WTC11 (cell line): ENCODE measurements at regions not wholly inside any gene's neighbourhood (a gene's known extent, or its start where the extent isn't known, plus 50 kb on each side); places are given as distances from the start of the nearest gene placed in this dataset.

Experiments
- ATAC-seq: fragments of 200-7000 bp; cut with Tn5 transposase; 2 replicates; pipeline ENCODE4 v1.10.0; 2021; ENCODE audit warnings: mild to moderate bottlenecking, moderate library complexity
- CTCF ChIA-PET: fragments of 300-600 bp; sonication (Branson Sonifier 250); formaldehyde crosslinking; loops from one replicate; lab custom pipeline; 2021; ENCODE audit warnings: antibody characterized with exemption; lab: Charles Lee
- POLR2A ChIA-PET: fragments of 350-600 bp; sonication (Branson Sonifier 250); formaldehyde crosslinking; loops from one replicate; lab custom pipeline; 2021; ENCODE audit warnings: antibody characterized with exemption; lab: Charles Lee
- DNase-seq: peaks from one replicate; pipeline ENCODE4 v3.0.0; 2021; ENCODE audit warnings: low spot score
- H3K27ac Mint-ChIP-seq: 2 replicates; pipeline ENCODE4 v1.8.0; 2021; ENCODE audit warnings: mixed read lengths
- H3K27me3 Mint-ChIP-seq: 2 replicates; pipeline ENCODE4 v1.8.0; 2021; ENCODE audit warnings: low read depth, mild to moderate bottlenecking, moderate library complexity, mixed read lengths
- H3K36me3 Mint-ChIP-seq: 2 replicates; pipeline ENCODE4 v1.8.0; 2021; ENCODE audit warnings: mixed read lengths
- H3K4me1 Mint-ChIP-seq: 2 replicates; pipeline ENCODE4 v1.8.0; 2022; ENCODE audit warnings: mixed read lengths
- H3K4me3 Mint-ChIP-seq: 2 replicates; pipeline ENCODE4 v1.8.0; 2021; ENCODE audit warnings: mild to moderate bottlenecking, moderate library complexity, mixed read lengths
- H3K9me3 Mint-ChIP-seq: 2 replicates; pipeline ENCODE4 v1.8.0; 2021; ENCODE audit warnings: mixed read lengths
- ATF1 ChIP-seq: sonication (generic); formaldehyde crosslinking; IDR thresholded peaks from 2 replicates; pipeline ENCODE4 v1.8.1; 2023; ENCODE audit warnings: mild to moderate bottlenecking, moderate library complexity, missing genetic modification reagents
- CBFB ChIP-seq: sonication (generic); formaldehyde crosslinking; IDR thresholded peaks from 2 replicates; pipeline ENCODE4 v1.8.1; 2022; ENCODE audit warnings: mild to moderate bottlenecking, low read depth, missing genetic modification reagents
- ESRRA ChIP-seq: sonication (generic); formaldehyde crosslinking; IDR thresholded peaks from 2 replicates; pipeline ENCODE4 v1.8.1; 2022; ENCODE audit warnings: mild to moderate bottlenecking, missing genetic modification reagents, borderline replicate concordance
- NFATC4 ChIP-seq: fragments of 250-450 bp; sonication (Bioruptor Pico); IDR thresholded peaks from 2 replicates; pipeline ENCODE4 v1.9.0; 2021; ENCODE audit warnings: mild to moderate bottlenecking
- NFE2L1 ChIP-seq: sonication (generic); formaldehyde crosslinking; IDR thresholded peaks from 2 replicates; pipeline ENCODE4 v1.8.1; 2023; ENCODE audit warnings: missing genetic modification reagents
- RORB ChIP-seq: fragments of 250-450 bp; sonication (Bioruptor Pico); IDR thresholded peaks from 2 replicates; pipeline ENCODE4 v1.9.0; 2021; ENCODE audit warnings: mild to moderate bottlenecking
- SMAD3 ChIP-seq: sonication (generic); formaldehyde crosslinking; IDR thresholded peaks from 2 replicates; pipeline ENCODE4 v1.8.0; 2022; ENCODE audit warnings: missing genetic modification reagents, mild to moderate bottlenecking, borderline replicate concordance
- SP1 ChIP-seq: sonication (generic); formaldehyde crosslinking; conservative IDR thresholded peaks from 2 replicates; pipeline ENCODE4 v1.8.1; 2022; ENCODE audit warnings: missing genetic modification reagents
- TCF7 ChIP-seq: sonication (generic); formaldehyde crosslinking; IDR thresholded peaks from 2 replicates; pipeline ENCODE4 v1.8.0; 2022; ENCODE audit warnings: mild to moderate bottlenecking, low read depth, missing genetic modification reagents, moderate library complexity
- TP53 ChIP-seq: sonication (generic); formaldehyde crosslinking; IDR thresholded peaks from 2 replicates; pipeline ENCODE4 v1.8.1; 2023; ENCODE audit warnings: mild to moderate bottlenecking, missing genetic modification reagents
- TF ChIP-seq, protein P1 (sequence below): sonication (generic); formaldehyde crosslinking; IDR thresholded peaks from 2 replicates; pipeline ENCODE4 v1.8.1; 2022; ENCODE audit warnings: low read depth, mild to moderate bottlenecking, moderate library complexity, missing genetic modification reagents, borderline replicate concordance
- TF ChIP-seq, protein P2 (sequence below): sonication (generic); formaldehyde crosslinking; IDR thresholded peaks from 2 replicates; pipeline ENCODE4 v1.8.0; 2022; ENCODE audit warnings: mild to moderate bottlenecking, missing genetic modification reagents
- TF ChIP-seq, protein P3 (sequence below): fragments of 250-450 bp; sonication (Bioruptor Pico); IDR thresholded peaks from 2 replicates; pipeline ENCODE4 v1.8.0; 2021; ENCODE audit warnings: mild to moderate bottlenecking
- TF ChIP-seq, protein P4 (sequence below): sonication (generic); formaldehyde crosslinking; IDR thresholded peaks from 2 replicates; pipeline ENCODE4 v1.8.1; 2023; ENCODE audit warnings: mild to moderate bottlenecking, missing genetic modification reagents, moderate library complexity
- TF ChIP-seq, protein P5 (sequence below): sonication (generic); formaldehyde crosslinking; IDR thresholded peaks from 2 replicates; pipeline ENCODE4 v1.8.1; 2023; ENCODE audit warnings: mild to moderate bottlenecking, moderate library complexity, missing genetic modification reagents

- no peak for TF ChIP-seq SP1 (CRISPR knock-in tag)
These were observed 60.4 kb upstream of the HAAO start (continued) for GRCh38 chr2:42852798-42853197.

DNA sequence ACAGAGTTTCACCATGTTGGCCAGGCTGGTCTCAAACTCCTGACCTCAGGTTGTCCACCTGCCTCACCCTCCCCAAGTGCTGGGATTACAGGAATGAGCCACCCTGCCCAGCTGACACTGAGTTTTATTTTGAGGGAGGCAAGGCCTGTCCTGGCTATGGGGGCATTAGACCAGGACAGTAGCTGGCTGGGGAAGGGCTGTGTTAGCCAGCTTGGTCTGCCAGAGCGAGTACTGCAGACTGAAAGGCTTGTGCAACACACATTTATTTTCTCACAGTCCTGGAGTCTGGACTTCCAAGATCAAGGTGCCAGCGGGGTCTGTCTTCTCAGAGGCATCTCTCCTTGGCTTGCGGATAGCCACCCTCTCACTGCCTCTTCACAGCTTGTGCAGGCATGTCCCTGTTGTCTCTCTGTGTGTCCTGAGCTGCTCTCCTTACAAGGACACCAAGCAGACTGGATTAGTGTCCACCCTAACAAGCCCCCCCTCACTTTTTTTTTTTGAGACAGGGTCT is 59.4 kb upstream of the HAAO start:
- H3K9me3 Mint-ChIP-seq = no peaks in the 10 kb centered on the region
- no peak overlapping the region for H3K4me3 Mint-ChIP-seq
- no peaks in the 10 kb centered on the region for H3K4me1 Mint-ChIP-seq
- CTCF ChIA-PET = interaction anchor here (0.6 to 1.2 kb wide), 4 partner anchors 10 to 173 kb away, joined by 3 to 4 read pairs (median 3); no protein-coding TSS in a partner anchor
- TF ChIP-seq, protein P1, sequence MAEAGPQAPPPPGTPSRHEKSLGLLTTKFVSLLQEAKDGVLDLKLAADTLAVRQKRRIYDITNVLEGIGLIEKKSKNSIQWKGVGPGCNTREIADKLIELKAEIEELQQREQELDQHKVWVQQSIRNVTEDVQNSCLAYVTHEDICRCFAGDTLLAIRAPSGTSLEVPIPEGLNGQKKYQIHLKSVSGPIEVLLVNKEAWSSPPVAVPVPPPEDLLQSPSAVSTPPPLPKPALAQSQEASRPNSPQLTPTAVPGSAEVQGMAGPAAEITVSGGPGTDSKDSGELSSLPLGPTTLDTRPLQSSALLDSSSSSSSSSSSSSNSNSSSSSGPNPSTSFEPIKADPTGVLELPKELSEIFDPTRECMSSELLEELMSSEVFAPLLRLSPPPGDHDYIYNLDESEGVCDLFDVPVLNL (CRISPR knock-in tag) = no peak
- TF ChIP-seq, protein P2, sequence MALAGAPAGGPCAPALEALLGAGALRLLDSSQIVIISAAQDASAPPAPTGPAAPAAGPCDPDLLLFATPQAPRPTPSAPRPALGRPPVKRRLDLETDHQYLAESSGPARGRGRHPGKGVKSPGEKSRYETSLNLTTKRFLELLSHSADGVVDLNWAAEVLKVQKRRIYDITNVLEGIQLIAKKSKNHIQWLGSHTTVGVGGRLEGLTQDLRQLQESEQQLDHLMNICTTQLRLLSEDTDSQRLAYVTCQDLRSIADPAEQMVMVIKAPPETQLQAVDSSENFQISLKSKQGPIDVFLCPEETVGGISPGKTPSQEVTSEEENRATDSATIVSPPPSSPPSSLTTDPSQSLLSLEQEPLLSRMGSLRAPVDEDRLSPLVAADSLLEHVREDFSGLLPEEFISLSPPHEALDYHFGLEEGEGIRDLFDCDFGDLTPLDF (CRISPR knock-in tag) = no peak
- no peak for TF ChIP-seq TCF7 (CRISPR knock-in tag)
- ATAC-seq = no peak
- POLR2A ChIA-PET = no interaction called here
- no peaks in the 10 kb centered on the region; the same call in 1 of the 2 replicates for H3K27me3 Mint-ChIP-seq
- no peak for DNase-seq
- H3K36me3 Mint-ChIP-seq = no peaks in the 10 kb centered on the region
- H3K27ac Mint-ChIP-seq = no peak overlapping the region

DNA sequence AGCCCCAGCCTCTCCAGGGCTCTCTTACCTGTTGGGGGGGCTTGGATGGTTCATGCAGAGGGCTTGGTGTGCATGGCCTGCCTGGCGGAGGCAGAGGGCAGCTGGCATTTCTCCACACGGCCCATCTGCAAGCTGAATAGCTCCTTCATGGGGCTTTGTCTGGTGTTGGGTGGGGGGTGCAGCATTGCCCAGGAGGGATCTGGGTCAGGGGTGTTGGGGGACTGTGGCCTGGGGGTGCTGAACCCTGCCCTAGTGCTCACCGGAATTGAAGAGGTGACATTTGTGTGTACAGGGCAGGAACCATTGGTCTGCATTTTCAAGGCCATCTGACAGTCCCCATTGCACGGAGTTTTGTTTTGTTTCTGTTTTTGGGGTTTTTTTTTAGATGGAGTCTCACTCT is 58.8 kb upstream of the HAAO start:
- no peak for TF ChIP-seq NFATC4 (CRISPR knock-in tag)
- TF ChIP-seq NFE2L1 = no peak
- TF ChIP-seq, protein P3, sequence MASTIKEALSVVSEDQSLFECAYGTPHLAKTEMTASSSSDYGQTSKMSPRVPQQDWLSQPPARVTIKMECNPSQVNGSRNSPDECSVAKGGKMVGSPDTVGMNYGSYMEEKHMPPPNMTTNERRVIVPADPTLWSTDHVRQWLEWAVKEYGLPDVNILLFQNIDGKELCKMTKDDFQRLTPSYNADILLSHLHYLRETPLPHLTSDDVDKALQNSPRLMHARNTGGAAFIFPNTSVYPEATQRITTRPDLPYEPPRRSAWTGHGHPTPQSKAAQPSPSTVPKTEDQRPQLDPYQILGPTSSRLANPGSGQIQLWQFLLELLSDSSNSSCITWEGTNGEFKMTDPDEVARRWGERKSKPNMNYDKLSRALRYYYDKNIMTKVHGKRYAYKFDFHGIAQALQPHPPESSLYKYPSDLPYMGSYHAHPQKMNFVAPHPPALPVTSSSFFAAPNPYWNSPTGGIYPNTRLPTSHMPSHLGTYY = no peak
- no peak for TF ChIP-seq RORB
- TF ChIP-seq, protein P4, sequence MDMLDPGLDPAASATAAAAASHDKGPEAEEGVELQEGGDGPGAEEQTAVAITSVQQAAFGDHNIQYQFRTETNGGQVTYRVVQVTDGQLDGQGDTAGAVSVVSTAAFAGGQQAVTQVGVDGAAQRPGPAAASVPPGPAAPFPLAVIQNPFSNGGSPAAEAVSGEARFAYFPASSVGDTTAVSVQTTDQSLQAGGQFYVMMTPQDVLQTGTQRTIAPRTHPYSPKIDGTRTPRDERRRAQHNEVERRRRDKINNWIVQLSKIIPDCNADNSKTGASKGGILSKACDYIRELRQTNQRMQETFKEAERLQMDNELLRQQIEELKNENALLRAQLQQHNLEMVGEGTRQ (CRISPR knock-in tag) = no peak
- H3K4me3 Mint-ChIP-seq = no peak overlapping the region
- H3K9me3 Mint-ChIP-seq = no peaks in the 10 kb centered on the region
- ATAC-seq = no peak
- CTCF ChIA-PET = interaction anchor here (1.2 to 2.0 kb wide), 2 partner anchors 23 to 173 kb away, joined by 3 to 6 read pairs; no protein-coding TSS in a partner anchor
- H3K36me3 Mint-ChIP-seq = no peaks in the 10 kb centered on the region
- no peaks in the 10 kb centered on the region; the same call in 1 of the 2 replicates for H3K27me3 Mint-ChIP-seq
- POLR2A ChIA-PET = no interaction called here
- H3K4me1 Mint-ChIP-seq = no peaks in the 10 kb centered on the region
- H3K27ac Mint-ChIP-seq = no peak overlapping the region
- DNase-seq = no peak

DNA sequence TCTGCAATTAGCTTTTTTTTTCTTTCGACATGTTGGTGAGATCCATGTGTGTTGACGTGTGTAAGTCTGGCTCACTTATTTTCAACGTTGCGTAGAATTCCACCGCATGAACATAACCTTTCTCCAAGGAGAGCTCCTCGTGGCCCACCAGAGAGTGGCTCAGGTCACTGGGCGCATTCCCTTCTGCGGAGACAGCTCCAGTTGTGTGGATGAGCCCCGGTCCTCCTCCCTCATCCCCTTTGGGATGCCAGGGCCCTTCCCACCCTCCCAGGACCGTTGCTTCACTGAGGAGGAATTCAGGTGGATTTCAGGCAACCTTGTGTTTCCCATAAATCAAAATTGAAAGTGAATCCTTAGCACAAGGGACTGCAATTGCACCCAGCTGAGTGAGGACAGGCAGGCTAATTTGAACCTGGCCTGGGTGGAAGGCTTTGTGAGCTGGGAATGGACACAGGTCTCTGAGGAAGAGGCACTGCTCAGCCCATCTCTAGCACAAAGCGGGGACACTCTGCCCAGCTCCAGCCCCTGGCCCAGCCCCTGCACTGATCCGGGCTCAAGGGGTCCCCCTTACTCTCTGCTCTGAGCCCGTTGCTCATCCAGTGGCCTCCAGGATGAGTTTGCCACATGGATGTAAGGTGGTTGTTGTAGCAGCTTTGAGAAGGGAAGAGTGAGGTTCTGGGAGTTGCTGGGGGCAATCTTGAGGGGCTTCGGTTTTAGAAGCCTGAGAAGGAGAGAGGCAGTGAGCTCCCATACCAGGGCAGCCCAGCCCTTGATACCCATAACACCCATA is 57.8 kb upstream of the HAAO start:
- H3K9me3 Mint-ChIP-seq = no peaks in the 10 kb centered on the region
- no peaks in the 10 kb centered on the region for H3K4me1 Mint-ChIP-seq
- ChIA-PET POLR2A (no interaction called here), CTCF (interaction anchor here (0.8 to 2.0 kb wide), 6 partner anchors 8 to 320 kb away, joined by 3 to 7 read pairs (median 4); no protein-coding TSS in a partner anchor)
- TF ChIP-seq CBFB (CRISPR knock-in tag) (no peak), ESRRA (CRISPR knock-in tag) (no peak), TP53 (CRISPR knock-in tag) (no peak), ATF1 (CRISPR knock-in tag) (no peak), SMAD3 (CRISPR knock-in tag) (no peak)
- TF ChIP-seq, protein P5, sequence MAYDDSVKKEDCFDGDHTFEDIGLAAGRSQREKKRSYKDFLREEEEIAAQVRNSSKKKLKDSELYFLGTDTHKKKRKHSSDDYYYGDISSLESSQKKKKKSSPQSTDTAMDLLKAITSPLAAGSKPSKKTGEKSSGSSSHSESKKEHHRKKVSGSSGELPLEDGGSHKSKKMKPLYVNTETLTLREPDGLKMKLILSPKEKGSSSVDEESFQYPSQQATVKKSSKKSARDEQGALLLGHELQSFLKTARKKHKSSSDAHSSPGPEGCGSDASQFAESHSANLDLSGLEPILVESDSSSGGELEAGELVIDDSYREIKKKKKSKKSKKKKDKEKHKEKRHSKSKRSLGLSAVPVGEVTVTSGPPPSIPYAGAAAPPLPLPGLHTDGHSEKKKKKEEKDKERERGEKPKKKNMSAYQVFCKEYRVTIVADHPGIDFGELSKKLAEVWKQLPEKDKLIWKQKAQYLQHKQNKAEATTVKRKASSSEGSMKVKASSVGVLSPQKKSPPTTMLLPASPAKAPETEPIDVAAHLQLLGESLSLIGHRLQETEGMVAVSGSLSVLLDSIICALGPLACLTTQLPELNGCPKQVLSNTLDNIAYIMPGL (CRISPR knock-in tag) = no peak
- H3K27me3 Mint-ChIP-seq = no peaks in the 10 kb centered on the region; the same call in 1 of the 2 replicates
- ATAC-seq (no peak), DNase-seq (no peak)
- no peaks in the 10 kb centered on the region for H3K36me3 Mint-ChIP-seq
- H3K4me3 Mint-ChIP-seq = no peak overlapping the region
- H3K27ac Mint-ChIP-seq = no peak overlapping the region
